HG02642 (cell line): ENCODE measurements at regions not wholly inside any gene's neighbourhood (a gene's known extent, or its start where the extent isn't known, plus 50 kb on each side); places are given as distances from the start of the nearest gene placed in this dataset.
"Not testable (repeated sequence)": the region's sequence is repeated elsewhere in the genome, so short reads cannot be mapped to it uniquely, and the experiment has no call there.

Experiments used
- ATAC-seq: cut with Tn5 transposase; IDR thresholded peaks from one replicate; pipeline ENCODE4 v1.9.1; 2021; ENCODE audit warnings: mild to moderate bottlenecking; ENCODE audit not compliant: unreplicated experiment, poor library complexity

- no peak for ATAC-seq
These were observed 392.0 kb downstream of the DSC3 start for GRCh38 chr18:30650499-30650898.

GRCh38 chr18:30644158-30644557, 398.4 kb downstream of the DSC3 start:
- ATAC-seq: no peak

- ATAC-seq: no peak
These were observed 403.2 kb downstream of the DSC3 start for GRCh38 chr18:30639361-30639760.

GRCh38 chr18:30634249-30634648, 408.3 kb downstream of the DSC3 start:
- ATAC-seq: no peak

- ATAC-seq: no peak
These were observed 410.4 kb downstream of the DSC3 start for GRCh38 chr18:30632071-30632698.

GRCh38 chr18:30625961-30626360, 416.6 kb downstream of the DSC3 start:
- ATAC-seq: no peak

GRCh38 chr18:30623401-30624065, 419.0 kb downstream of the DSC3 start:
- no peak for ATAC-seq

GRCh38 chr18:30622635-30623034, 419.9 kb downstream of the DSC3 start:
- no peak for ATAC-seq

GRCh38 chr18:30622104-30622503, 420.4 kb downstream of the DSC3 start:
- ATAC-seq: no peak

- ATAC-seq: no peak
These were observed 424.0 kb downstream of the DSC3 start for GRCh38 chr18:30618567-30618966.

- ATAC-seq: no peak
These were observed 426.1 kb downstream of the DSC3 start for GRCh38 chr18:30616414-30616813.

GRCh38 chr18:30613467-30613801, 429.1 kb downstream of the DSC3 start:
- ATAC-seq: no peak

- no peak for ATAC-seq
These were observed 441.0 kb downstream of the DSC3 start for GRCh38 chr18:30601541-30601940.

- ATAC-seq: no peak
These were observed 445.3 kb downstream of the DSC3 start for GRCh38 chr18:30597202-30597601.

GRCh38 chr18:30596635-30597034, 445.9 kb downstream of the DSC3 start:
- ATAC-seq: no peak

- ATAC-seq: no peak
These were observed 446.6 kb downstream of the DSC3 start for GRCh38 chr18:30595942-30596341.

GRCh38 chr18:30594911-30595310, 447.6 kb downstream of the DSC3 start:
- ATAC-seq: not testable (repeated sequence)

GRCh38 chr18:30591462-30591861, 451.1 kb downstream of the DSC3 start:
- no peak for ATAC-seq

- no peak for ATAC-seq
These were observed 453.8 kb downstream of the DSC3 start for GRCh38 chr18:30588673-30589164.

- ATAC-seq: no peak
These were observed 458.8 kb downstream of the DSC3 start for GRCh38 chr18:30583768-30584167.

GRCh38 chr18:30582078-30582477, 460.5 kb downstream of the DSC3 start:
- no peak for ATAC-seq

- no peak for ATAC-seq
These were observed 463.8 kb downstream of the DSC3 start for GRCh38 chr18:30578707-30579106.
